ENCODE measurements at regions not wholly inside any gene's neighbourhood (a gene's known extent, or its start where the extent isn't known, plus 50 kb on each side); places are given as distances from the start of the nearest gene placed in this dataset.

DNA sequence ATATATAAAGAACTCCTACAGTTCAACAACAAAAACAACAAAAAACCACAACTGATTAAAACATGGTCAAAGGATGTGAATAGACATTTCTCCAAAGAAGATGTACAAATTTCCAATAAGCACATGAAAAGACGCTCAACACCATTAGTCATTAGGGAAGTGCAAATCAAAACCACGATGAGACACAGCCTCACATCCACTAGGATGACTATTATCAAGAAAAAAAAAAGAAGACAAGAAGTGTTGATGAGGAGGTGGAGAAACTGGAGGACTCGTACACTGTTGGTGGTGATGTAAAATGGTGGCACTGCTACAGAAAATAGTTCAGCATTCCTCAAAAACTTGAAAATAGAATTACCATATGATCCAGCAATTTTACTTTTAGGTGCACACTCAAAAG lies 61.0 kb upstream of the SOX1 start:
- no peak for DNase-seq

DNA sequence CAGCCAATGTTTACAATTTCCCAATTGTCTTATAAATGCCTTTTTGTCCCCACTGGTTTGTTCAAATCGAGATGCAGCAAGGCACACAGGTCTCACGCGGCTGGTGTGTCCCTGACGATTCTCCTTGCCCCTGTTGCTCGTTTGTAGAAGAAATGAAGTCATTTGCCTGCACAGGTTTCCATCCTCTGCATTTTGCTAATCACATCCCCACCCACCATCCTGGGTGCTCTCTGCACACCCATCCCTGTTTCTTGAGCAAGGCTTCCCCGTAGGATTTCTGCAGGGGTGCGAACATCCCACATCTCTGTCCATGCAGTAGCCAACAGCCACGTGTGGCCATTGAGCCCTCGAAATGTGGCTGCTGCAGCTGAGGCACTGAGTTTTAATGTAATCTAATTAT lies 59.8 kb upstream of the SOX1 start:
- no peak for DNase-seq

DNA sequence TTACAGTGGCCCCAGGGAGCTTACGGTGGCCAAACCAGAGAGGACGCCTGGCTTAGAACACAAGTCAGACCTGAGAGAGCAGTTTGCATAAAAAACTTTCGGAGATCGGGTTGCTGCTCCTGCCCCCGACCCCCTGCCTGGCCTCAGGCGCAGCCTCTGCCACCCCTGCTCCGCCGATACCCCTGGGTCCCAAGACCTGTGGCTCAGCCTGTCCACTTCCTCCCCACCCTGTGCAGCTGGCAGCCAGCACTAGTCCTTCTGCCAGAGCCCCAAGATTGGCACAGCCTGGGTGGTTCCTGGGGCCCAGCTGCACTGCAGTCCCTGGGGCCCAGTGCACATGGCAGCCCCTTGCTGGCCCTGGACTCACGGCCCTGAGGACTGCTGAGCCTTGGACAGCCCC lies 56.2 kb upstream of the SOX1 start:
- DNase-seq: no peak

DNA sequence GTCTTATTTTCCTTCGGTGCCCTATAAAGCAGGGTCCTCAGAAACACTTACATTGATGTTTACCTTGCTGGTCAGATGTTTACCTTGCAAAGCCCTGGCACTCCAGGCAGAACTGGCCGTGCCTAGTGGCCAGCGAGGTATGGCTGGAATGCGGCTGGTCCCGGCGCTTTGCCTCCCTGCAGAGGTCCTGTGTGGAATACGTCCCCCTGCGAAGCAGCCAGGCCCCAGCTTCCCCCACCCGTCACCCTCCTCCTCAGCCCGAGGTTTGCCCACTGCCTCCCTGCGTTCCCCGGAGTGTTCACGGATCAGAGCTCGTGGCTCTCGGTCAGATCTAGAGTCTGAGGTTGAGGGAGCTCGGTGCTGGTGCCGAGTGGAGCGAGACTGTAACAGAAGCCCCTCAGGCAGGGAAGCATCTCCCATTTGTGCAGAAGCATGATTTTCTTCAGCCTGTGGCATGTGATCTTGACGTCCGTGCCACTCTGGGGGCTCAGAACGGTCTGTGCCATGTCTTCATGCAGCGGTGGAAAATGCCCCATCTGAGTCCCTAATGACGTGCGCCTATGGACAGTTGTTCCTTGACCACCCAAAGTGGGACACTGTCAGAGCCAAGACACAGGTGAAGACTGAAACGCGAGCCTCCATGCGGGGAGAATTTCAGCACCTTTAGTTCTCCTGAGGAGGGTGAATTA lies 54.8 kb upstream of the SOX1 start:
- no peak for DNase-seq

DNA sequence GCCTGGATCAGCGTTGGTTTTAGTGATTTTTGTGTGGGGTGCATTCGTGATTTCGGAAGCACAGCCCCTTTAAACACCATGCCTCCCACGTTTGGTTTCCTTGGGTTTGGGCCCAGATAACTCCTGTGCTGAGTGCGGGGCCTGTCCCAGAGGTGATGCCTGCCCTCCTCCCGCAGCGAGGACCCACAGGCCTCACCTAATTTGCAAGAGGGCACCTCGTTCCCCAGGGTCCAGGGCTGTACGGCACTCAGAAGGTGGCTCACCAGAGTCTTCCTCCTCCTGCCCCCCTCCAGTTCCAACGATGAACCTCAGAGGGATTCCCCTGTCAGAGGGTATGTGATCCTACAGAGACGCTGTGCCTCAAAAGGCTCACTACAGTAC lies 54.3 kb upstream of the SOX1 start:
- no peak for DNase-seq

DNA sequence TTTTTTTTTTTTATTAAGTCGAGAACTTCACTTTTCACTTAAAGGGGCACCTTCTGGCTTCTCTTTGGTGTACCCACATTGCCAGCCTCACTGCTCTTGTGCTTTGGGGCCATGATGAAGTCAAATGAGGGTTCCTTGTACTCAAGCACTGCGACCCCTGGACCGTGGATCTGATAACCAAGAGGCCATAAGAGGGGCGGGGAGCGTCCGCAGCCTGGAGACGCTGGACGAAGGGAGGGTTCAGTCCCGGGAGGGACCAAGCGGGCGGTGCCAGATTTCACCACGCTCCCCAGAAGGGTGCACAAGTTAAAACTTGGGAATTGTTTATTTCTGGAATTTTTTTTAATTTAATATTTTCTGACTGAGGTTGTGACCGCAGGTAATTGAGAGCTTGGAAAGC lies 53.3 kb upstream of the SOX1 start:
- DNase-seq: no peak

DNA sequence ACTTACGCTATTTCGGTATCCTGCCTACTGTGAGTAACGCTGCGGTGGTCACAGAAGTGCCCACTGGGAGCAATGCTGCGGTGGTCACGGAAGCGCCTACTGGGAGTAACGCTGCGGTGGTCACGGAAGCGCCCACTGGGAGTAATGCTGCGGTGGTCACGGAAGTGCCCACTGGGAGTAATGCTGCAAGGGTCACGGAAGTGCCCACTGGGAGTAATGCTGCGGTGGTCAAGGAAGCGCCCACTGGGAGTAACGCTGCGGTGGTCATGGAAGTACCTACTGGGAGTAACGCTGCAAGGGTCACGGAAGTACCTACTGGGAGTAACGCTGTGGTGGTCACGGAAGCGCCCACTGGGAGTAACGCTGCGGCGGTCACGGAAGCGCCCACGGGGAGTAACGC lies 52.1 kb upstream of the SOX1 start:
- DNase-seq: no peak

All from inflammatory macrophage treated with lipopolysaccharide for 4 hours (primary cell).